ENCODE measurements at regions not wholly inside any gene's neighbourhood (a gene's known extent, or its start where the extent isn't known, plus 50 kb on each side); places are given as distances from the start of the nearest gene placed in this dataset.

DNA sequence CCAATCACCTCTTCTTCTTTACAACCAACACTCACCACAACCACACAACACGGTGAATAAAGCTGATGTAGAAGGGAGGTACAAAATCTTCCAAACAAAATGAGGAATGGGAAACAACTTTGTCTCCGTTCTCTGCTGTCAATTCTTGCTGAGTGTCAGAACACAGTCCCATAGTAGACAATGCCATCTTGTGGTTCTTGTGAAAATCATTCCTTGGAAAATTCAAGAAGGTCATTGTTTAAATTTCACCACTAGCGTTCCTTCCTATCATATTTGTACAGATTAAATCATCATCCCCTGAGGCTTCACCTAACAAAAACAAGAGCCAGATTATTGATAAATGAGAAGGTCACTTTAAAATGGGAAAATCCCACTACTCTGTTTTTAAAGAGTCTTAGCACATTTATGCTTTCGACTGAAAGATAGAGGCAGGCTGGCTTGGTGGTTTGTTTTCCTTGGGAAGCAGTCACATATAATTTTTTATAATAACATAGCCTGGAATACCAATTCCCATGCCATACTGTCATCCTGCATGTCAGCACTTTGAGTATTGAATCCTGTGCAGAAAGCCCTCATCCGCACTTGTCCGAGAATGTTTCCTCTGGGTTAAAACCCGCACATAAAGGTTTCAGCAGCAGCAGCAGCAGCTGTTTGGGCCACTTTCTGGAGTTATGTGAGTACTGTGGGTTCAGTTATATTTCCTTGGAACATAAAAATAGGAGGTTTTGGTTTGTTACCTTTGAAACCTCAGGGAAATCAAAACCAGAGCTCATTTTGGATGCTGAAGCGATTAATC, 395.0 kb upstream of the SMARCA2 start:
- WGBS (ENCODE audit: insufficient coverage) = 97% methylated on average over 4 of the region's 8 CpGs
- H3K9me3 ChIP-seq (replicated peaks in 1 of 2; ENCODE audit: control insufficient read depth in 1 of 2, insufficient read depth in 1 of 2, low read length in 2 of 2) = no peaks in the 10 kb centered on the region

DNA sequence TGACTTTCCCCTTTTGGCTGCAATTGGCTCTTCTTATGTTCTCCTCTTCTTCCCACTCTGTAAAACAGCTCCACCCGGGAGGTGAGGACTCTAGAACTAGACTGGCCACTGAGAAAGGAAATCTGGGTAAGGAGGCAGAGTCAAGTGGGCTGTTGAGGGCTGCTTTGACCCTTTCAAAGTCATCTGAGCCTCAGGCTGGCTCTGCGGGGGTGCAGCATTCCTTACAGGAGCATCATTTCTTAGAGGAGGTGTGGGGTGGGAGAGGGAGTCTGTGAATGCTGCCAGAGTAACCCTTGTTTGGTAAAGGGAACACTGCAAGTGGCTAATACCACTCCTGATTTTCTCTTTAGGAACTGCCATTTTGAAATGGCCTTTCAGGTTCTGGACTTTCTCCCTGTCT, 377.7 kb upstream of the SMARCA2 start:
- Histone ChIP-seq H2AFZ (ENCODE audit: insufficient read depth, low read depth, low read length, poor library complexity, severe bottlenecking) (no peak overlapping the region), H3K4me2 (replicated peaks; ENCODE audit: extremely low read depth, low read length, poor library complexity, severe bottlenecking) (no peak overlapping the region), H3K79me2 (ENCODE audit: insufficient read depth, low read length) (no peaks in the 10 kb centered on the region), H3K27ac (ENCODE audit: low read depth in 1 of 2, low read length in 2 of 2) (no peak overlapping the region), H3K27me3 (ENCODE audit: control insufficient read depth in 2 of 2, insufficient read depth in 2 of 2, low read length in 2 of 2) (no peaks in the 10 kb centered on the region), H3K36me3 (replicated peaks in 1 of 2; ENCODE audit: control insufficient read depth in 1 of 2, insufficient read depth in 2 of 2, low read length in 2 of 2) (no peaks in the 10 kb centered on the region), H3K9me3 (replicated peaks in 1 of 2; ENCODE audit: control insufficient read depth in 1 of 2, insufficient read depth in 1 of 2, low read length in 2 of 2) (peaks cover 0 to 3% of the 10 kb centered on the region in 2 donors), H4K20me1 (ENCODE audit: insufficient read depth, low read length) (no peaks in the 10 kb centered on the region), H3K4me1 (ENCODE audit: control insufficient read depth in 1 of 2, insufficient read depth in 2 of 2, low read length in 2 of 2) (no peaks in the 10 kb centered on the region), H3K9ac (ENCODE audit: insufficient read depth, low read length, poor library complexity, severe bottlenecking) (no peak overlapping the region), H3K4me3 (replicated peaks in 1 of 3; ENCODE audit: low read depth in 2 of 3, low read length in 3 of 3) (no peak overlapping the region)
- peaks cover 2 to 13% (median 3%) of the 10 kb centered on the region in 7 donors for H3K9me3 Mint-ChIP-seq
- TF ChIP-seq, protein P1, sequence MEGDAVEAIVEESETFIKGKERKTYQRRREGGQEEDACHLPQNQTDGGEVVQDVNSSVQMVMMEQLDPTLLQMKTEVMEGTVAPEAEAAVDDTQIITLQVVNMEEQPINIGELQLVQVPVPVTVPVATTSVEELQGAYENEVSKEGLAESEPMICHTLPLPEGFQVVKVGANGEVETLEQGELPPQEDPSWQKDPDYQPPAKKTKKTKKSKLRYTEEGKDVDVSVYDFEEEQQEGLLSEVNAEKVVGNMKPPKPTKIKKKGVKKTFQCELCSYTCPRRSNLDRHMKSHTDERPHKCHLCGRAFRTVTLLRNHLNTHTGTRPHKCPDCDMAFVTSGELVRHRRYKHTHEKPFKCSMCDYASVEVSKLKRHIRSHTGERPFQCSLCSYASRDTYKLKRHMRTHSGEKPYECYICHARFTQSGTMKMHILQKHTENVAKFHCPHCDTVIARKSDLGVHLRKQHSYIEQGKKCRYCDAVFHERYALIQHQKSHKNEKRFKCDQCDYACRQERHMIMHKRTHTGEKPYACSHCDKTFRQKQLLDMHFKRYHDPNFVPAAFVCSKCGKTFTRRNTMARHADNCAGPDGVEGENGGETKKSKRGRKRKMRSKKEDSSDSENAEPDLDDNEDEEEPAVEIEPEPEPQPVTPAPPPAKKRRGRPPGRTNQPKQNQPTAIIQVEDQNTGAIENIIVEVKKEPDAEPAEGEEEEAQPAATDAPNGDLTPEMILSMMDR (IDR thresholded peaks at IDR 0.05) = no peak
- DNase-seq = no peak
- no peak overlapping the region for H3K27ac Mint-ChIP-seq
- H3K4me1 Mint-ChIP-seq = no peaks in the 10 kb centered on the region
- intact Hi-C loops (cut with micrococcal nuclease) = no loop called here
- WGBS (ENCODE audit: insufficient coverage) = no CpG with 5 or more reads among the region's 2 CpGs
- no peaks in the 10 kb centered on the region for H3K36me3 Mint-ChIP-seq
- no peak overlapping the region for H3K4me3 Mint-ChIP-seq
- H3K27me3 Mint-ChIP-seq (ENCODE audit: low read depth in 3 of 3) = peaks cover 0 to 2% (median 2%) of the 10 kb centered on the region in 3 donors

More for the DNA sequence above, 395.0 kb upstream of the SMARCA2 start:
- no peaks in the 10 kb centered on the region for H3K79me2 ChIP-seq (ENCODE audit: insufficient read depth, low read length)
- H3K27me3 Mint-ChIP-seq (ENCODE audit: low read depth in 3 of 3) = no peaks in the 10 kb centered on the region
- H4K20me1 ChIP-seq (ENCODE audit: insufficient read depth, low read length) = no peaks in the 10 kb centered on the region
- no peak overlapping the region for H3K27ac Mint-ChIP-seq
- no peak for DNase-seq
- H3K4me3 Mint-ChIP-seq = no peak overlapping the region
- TF ChIP-seq, protein P1 (IDR thresholded peaks at IDR 0.05) = no peak
- H3K4me3 ChIP-seq (replicated peaks in 1 of 3; ENCODE audit: low read depth in 2 of 3, low read length in 3 of 3) = no peak overlapping the region
- H3K9ac ChIP-seq (ENCODE audit: insufficient read depth, low read length, poor library complexity, severe bottlenecking) = no peak overlapping the region
- H3K4me2 ChIP-seq (replicated peaks; ENCODE audit: extremely low read depth, low read length, poor library complexity, severe bottlenecking) = no peak overlapping the region
- no peak overlapping the region for H3K27ac ChIP-seq (ENCODE audit: low read depth in 1 of 2, low read length in 2 of 2)
- H3K9me3 Mint-ChIP-seq = peaks cover 0 to 4% (median 2%) of the 10 kb centered on the region in 7 donors
- no peaks in the 10 kb centered on the region for H3K4me1 Mint-ChIP-seq
- no peaks in the 10 kb centered on the region for H3K36me3 Mint-ChIP-seq
- no peaks in the 10 kb centered on the region for H3K27me3 ChIP-seq (ENCODE audit: control insufficient read depth in 2 of 2, insufficient read depth in 2 of 2, low read length in 2 of 2)
- H3K4me1 ChIP-seq (ENCODE audit: control insufficient read depth in 1 of 2, insufficient read depth in 2 of 2, low read length in 2 of 2) = no peaks in the 10 kb centered on the region
- H2AFZ ChIP-seq (ENCODE audit: insufficient read depth, low read depth, low read length, poor library complexity, severe bottlenecking) = no peak overlapping the region
- intact Hi-C loops (cut with micrococcal nuclease) = no loop called here
- H3K36me3 ChIP-seq (replicated peaks in 1 of 2; ENCODE audit: control insufficient read depth in 1 of 2, insufficient read depth in 2 of 2, low read length in 2 of 2) = no peaks in the 10 kb centered on the region

All from CD14-positive monocyte (primary cell).